NOMO-1 treated with DMSO at 0.1 percent for 48 hours (cell line): ENCODE measurements at regions not wholly inside any gene's neighbourhood (a gene's known extent, or its start where the extent isn't known, plus 50 kb on each side); places are given as distances from the start of the nearest gene placed in this dataset.
"Not testable (repeated sequence)": the region's sequence is repeated elsewhere in the genome, so short reads cannot be mapped to it uniquely, and the experiment has no call there.

Experiments used
- DNase-seq: peaks from one replicate; lab custom pipeline; 2025; ENCODE audit not compliant: unreplicated experiment; lab: John Stamatoyannopoulos, UW

- no peak for DNase-seq
These were observed 637.3 kb downstream of the MATN1 start for GRCh38 chr1:30085811-30086770.

- no peak for DNase-seq
These were observed 638.3 kb downstream of the MATN1 start for GRCh38 chr1:30084909-30085571.

GRCh38 chr1:30083800-30084464 is 639.5 kb downstream of the MATN1 start:
- DNase-seq = no peak

GRCh38 chr1:30081379-30082102 is 641.8 kb downstream of the MATN1 start:
- DNase-seq = no peak

- not testable (repeated sequence) for DNase-seq
These were observed 647.5 kb downstream of the MATN1 start for GRCh38 chr1:30075916-30076315.

GRCh38 chr1:30068787-30069472 is 654.5 kb downstream of the MATN1 start:
- DNase-seq = no peak

GRCh38 chr1:30064547-30064946 is 658.8 kb downstream of the MATN1 start:
- DNase-seq = no peak

- no peak for DNase-seq
These were observed 659.6 kb downstream of the MATN1 start for GRCh38 chr1:30063621-30064280.

GRCh38 chr1:30061292-30062220 is 661.8 kb downstream of the MATN1 start:
- DNase-seq = peak; percentile 14

- no peak for DNase-seq
These were observed 662.6 kb downstream of the MATN1 start for GRCh38 chr1:30060738-30061137.

- no peak for DNase-seq
These were observed 664.4 kb downstream of the MATN1 start for GRCh38 chr1:30058970-30059369.

- DNase-seq = no peak
These were observed 669.3 kb downstream of the MATN1 start for GRCh38 chr1:30054126-30054525.

GRCh38 chr1:30052178-30052577 is 671.2 kb downstream of the MATN1 start:
- DNase-seq = no peak

- no peak for DNase-seq
These were observed 671.6 kb downstream of the MATN1 start for GRCh38 chr1:30051777-30052176.

- DNase-seq = no peak
These were observed 673.6 kb downstream of the MATN1 start for GRCh38 chr1:30049748-30050296.

GRCh38 chr1:30048905-30049304 is 674.5 kb downstream of the MATN1 start:
- no peak for DNase-seq

- DNase-seq = no peak
These were observed 675.8 kb downstream of the MATN1 start for GRCh38 chr1:30047576-30047975.

- DNase-seq = no peak
These were observed 676.6 kb downstream of the MATN1 start for GRCh38 chr1:30046751-30047150.
